Astrocyte (in vitro differentiated cells and primary cell): ENCODE measurements at regions not wholly inside any gene's neighbourhood (a gene's known extent, or its start where the extent isn't known, plus 50 kb on each side); places are given as distances from the start of the nearest gene placed in this dataset.

ENCODE experiments used
- CTCF ChIP-seq: IDR thresholded peaks from 2 replicates; pipeline ENCODE4 v1.5.1; 2011; ENCODE audit warnings: low read depth, mild to moderate bottlenecking, inconsistent platforms, low read length, moderate library complexity; ENCODE audit not compliant: insufficient read depth
- EZH2 ChIP-seq: IDR thresholded peaks from 2 replicates; pipeline ENCODE4 v1.6.1; 2012; ENCODE audit warnings: mild to moderate bottlenecking, low read length, inconsistent platforms; ENCODE audit not compliant: insufficient read depth

GRCh38 chr4:35760807-35761206, 483.5 kb downstream of the ARAP2 start:
- TF ChIP-seq CTCF (no peak), EZH2 (no peak)
